PC-3 (cell line): ENCODE measurements at regions not wholly inside any gene's neighbourhood (a gene's known extent, or its start where the extent isn't known, plus 50 kb on each side); places are given as distances from the start of the nearest gene placed in this dataset.

Source experiments
- EZH2 ChIP-seq: fragments of 300-600 bp; sonication (generic); IDR thresholded peaks from one replicate; pipeline ENCODE4 v1.6.1; 2017; ENCODE audit warnings: antibody characterized with exemption, mild to moderate bottlenecking, low read length; ENCODE audit not compliant: unreplicated experiment
- EZH2phosphoT487 ChIP-seq: fragments of 300-600 bp; sonication (generic); IDR thresholded peaks from 2 replicates; pipeline ENCODE4 v1.6.1; 2018; ENCODE audit warnings: mild to moderate bottlenecking, antibody characterized with exemption, low read length, borderline replicate concordance
- TF ChIP-seq, protein P1 (sequence below): fragments of 300-600 bp; sonication (generic); conservative IDR thresholded peaks from 2 replicates; pipeline ENCODE4 v1.5.1; 2017; ENCODE audit warnings: antibody characterized with exemption, low read depth, mild to moderate bottlenecking, low read length

DNA sequence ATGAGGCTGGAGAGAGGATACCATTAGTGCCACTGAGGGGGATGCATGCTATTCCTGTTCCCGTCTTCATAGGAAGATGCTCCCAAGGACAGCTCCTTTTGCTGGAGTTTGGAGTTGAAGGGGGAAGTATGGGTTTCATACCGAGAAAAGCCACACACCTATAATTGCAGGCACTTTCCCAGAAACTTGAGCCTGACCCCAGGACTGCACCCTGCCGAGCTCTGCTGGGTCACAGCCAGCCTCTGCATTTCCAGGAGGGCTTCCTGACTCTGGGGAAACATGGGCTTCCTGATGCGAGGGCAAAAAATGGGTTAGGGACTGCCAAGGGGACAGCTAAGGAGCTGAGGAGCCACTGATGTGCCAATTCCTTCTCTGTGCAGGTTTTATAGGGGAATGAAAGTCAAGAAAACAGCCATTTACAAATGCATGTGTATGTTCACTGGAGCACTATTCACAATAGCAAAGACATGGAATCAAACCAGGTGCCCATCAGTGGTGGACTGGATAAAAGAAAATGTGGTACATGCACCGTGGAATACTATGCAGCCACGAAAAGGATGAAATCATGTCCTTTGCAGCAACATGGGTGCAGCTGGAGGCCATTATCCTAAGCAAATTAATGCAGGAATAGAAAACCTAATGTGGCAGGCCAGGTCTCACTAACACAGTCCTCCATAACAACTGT lies 104.5 kb downstream of the ACAA2 start:
- TF ChIP-seq, protein P1, sequence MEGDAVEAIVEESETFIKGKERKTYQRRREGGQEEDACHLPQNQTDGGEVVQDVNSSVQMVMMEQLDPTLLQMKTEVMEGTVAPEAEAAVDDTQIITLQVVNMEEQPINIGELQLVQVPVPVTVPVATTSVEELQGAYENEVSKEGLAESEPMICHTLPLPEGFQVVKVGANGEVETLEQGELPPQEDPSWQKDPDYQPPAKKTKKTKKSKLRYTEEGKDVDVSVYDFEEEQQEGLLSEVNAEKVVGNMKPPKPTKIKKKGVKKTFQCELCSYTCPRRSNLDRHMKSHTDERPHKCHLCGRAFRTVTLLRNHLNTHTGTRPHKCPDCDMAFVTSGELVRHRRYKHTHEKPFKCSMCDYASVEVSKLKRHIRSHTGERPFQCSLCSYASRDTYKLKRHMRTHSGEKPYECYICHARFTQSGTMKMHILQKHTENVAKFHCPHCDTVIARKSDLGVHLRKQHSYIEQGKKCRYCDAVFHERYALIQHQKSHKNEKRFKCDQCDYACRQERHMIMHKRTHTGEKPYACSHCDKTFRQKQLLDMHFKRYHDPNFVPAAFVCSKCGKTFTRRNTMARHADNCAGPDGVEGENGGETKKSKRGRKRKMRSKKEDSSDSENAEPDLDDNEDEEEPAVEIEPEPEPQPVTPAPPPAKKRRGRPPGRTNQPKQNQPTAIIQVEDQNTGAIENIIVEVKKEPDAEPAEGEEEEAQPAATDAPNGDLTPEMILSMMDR, result no peak
- TF ChIP-seq EZH2 (no peak), EZH2phosphoT487 (no peak)
